ENCODE measurements at regions not wholly inside any gene's neighbourhood (a gene's known extent, or its start where the extent isn't known, plus 50 kb on each side); places are given as distances from the start of the nearest gene placed in this dataset.

GRCh38 chr11:110808248-110808647 is 96.0 kb upstream of the ARHGAP20 start:
- Histone ChIP-seq H3K9me3 (no peaks in the 10 kb centered on the region), H3K27ac (no peak overlapping the region), H3K4me1 (no peaks in the 10 kb centered on the region), H3K4me3 (no peak overlapping the region), H3K36me3 (no peaks in the 10 kb centered on the region), H3K27me3 (no peaks in the 10 kb centered on the region)
- intact Hi-C loops (cut with DNase I), result no loop called here
- WGBS (ENCODE audit: insufficient coverage, low coverage, low lambda C conversion rate, missing lambda C conversion rate), result 77% methylated on average over 3 of the region's 6 CpGs
- TF ChIP-seq CTCF (IDR thresholded peaks at IDR 0.05) (no peak), POLR2A (IDR thresholded peaks at IDR 0.05) (no peak)
- DNase-seq (no peak), ATAC-seq (no peak)

- Histone ChIP-seq H3K27me3 (no peaks in the 10 kb centered on the region), H3K27ac (no peak overlapping the region), H3K4me1 (no peaks in the 10 kb centered on the region), H3K4me3 (no peak overlapping the region), H3K36me3 (no peaks in the 10 kb centered on the region), H3K9me3 (no peaks in the 10 kb centered on the region)
- ATAC-seq (no peak), DNase-seq (no peak)
- intact Hi-C loops (cut with DNase I), result no loop called here
- TF ChIP-seq CTCF (IDR thresholded peaks at IDR 0.05), result no peak
- TF ChIP-seq POLR2A (IDR thresholded peaks at IDR 0.05), result no peak
- WGBS (ENCODE audit: insufficient coverage, low coverage, low lambda C conversion rate, missing lambda C conversion rate), result 72% methylated on average over 2 of the region's 2 CpGs
Observed at GRCh38 chr11:110807801-110808200, 95.6 kb upstream of the ARHGAP20 start.

- TF ChIP-seq CTCF (IDR thresholded peaks at IDR 0.05), result no peak
- no peak for TF ChIP-seq POLR2A (IDR thresholded peaks at IDR 0.05)
- no peak overlapping the region for H3K4me3 ChIP-seq
- DNase-seq (no peak), ATAC-seq (no peak)
- intact Hi-C loops (cut with DNase I), result no loop called here
- no peaks in the 10 kb centered on the region for H3K36me3 ChIP-seq
- WGBS (ENCODE audit: insufficient coverage, low coverage, low lambda C conversion rate, missing lambda C conversion rate), result 40% methylated on average over 1 of the region's 1 CpG
- no peak overlapping the region for H3K27ac ChIP-seq
- H3K4me1 ChIP-seq, result no peaks in the 10 kb centered on the region
- no peaks in the 10 kb centered on the region for H3K27me3 ChIP-seq
- no peaks in the 10 kb centered on the region for H3K9me3 ChIP-seq
Observed at GRCh38 chr11:110805756-110806155, 93.5 kb upstream of the ARHGAP20 start.

- Histone ChIP-seq H3K27me3 (no peaks in the 10 kb centered on the region), H3K4me1 (no peaks in the 10 kb centered on the region), H3K36me3 (no peaks in the 10 kb centered on the region), H3K27ac (no peak overlapping the region), H3K9me3 (no peaks in the 10 kb centered on the region), H3K4me3 (no peak overlapping the region)
- DNase-seq (no peak), ATAC-seq (no peak)
- intact Hi-C loops (cut with DNase I), result no loop called here
- TF ChIP-seq CTCF (IDR thresholded peaks at IDR 0.05), result no peak
- no peak for TF ChIP-seq POLR2A (IDR thresholded peaks at IDR 0.05)
- WGBS (ENCODE audit: insufficient coverage, low coverage, low lambda C conversion rate, missing lambda C conversion rate), result 83% methylated on average over 1 of the region's 2 CpGs
Observed at GRCh38 chr11:110802162-110802561, 89.9 kb upstream of the ARHGAP20 start.

- no peaks in the 10 kb centered on the region for H3K9me3 ChIP-seq
- no peak overlapping the region for H3K27ac ChIP-seq
- no peak overlapping the region for H3K4me3 ChIP-seq
- ATAC-seq, result peak; percentile 45 to 77 (median 54)
- no peaks in the 10 kb centered on the region for H3K36me3 ChIP-seq
- TF ChIP-seq CTCF (IDR thresholded peaks at IDR 0.05) (no peak), POLR2A (IDR thresholded peaks at IDR 0.05) (no peak)
- intact Hi-C loops (cut with DNase I), result no loop called here
- H3K27me3 ChIP-seq, result no peaks in the 10 kb centered on the region
- H3K4me1 ChIP-seq, result no peaks in the 10 kb centered on the region
- 17% methylated on average over 1 of the region's 3 CpGs for WGBS (ENCODE audit: insufficient coverage, low coverage, low lambda C conversion rate, missing lambda C conversion rate)
- DNase-seq, result peak in 1 of 3 donors; percentile 35
Observed at GRCh38 chr11:110801328-110801727, 89.1 kb upstream of the ARHGAP20 start.
